ENCODE measurements at regions not wholly inside any gene's neighbourhood (a gene's known extent, or its start where the extent isn't known, plus 50 kb on each side); places are given as distances from the start of the nearest gene placed in this dataset.

DNA sequence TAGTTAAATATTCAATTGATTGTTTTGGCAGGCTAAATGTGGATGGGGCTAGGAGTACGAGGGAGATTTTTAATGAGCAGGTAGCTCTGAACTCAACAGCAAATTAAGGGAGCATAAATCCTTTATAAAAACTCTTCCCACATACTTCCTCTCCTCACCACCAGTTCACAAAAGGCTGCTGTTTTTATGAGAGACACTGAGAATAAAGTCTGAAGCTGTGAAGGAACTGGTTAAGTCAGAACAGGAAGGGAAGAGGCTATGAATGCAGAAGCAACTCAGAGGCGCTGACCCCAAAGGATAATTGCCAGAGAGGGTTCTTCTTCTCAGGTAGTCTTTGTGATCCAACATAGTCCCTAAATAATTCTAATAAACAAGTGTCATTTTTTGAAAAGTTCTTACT, 406.1 kb downstream of the GPM6A start:
- Histone ChIP-seq H3K36me3 (no peaks in the 10 kb centered on the region), H3K27me3 (no peaks in the 10 kb centered on the region), H3K27ac (no peak overlapping the region), H3K4me3 (replicated peaks in 1 of 3) (no peak overlapping the region), H3K9me3 (no peaks in the 10 kb centered on the region), H3K4me1 (no peaks in the 10 kb centered on the region)
- WGBS, 2 donors = 51 to 63% methylated on average over 2 of the region's 2 CpGs
- intact Hi-C loops (cut with DNase I) = no loop called here
- no peak for DNase-seq
- TF ChIP-seq POLR2A (IDR thresholded peaks at IDR 0.05) = no peak
- TF ChIP-seq, protein P1, sequence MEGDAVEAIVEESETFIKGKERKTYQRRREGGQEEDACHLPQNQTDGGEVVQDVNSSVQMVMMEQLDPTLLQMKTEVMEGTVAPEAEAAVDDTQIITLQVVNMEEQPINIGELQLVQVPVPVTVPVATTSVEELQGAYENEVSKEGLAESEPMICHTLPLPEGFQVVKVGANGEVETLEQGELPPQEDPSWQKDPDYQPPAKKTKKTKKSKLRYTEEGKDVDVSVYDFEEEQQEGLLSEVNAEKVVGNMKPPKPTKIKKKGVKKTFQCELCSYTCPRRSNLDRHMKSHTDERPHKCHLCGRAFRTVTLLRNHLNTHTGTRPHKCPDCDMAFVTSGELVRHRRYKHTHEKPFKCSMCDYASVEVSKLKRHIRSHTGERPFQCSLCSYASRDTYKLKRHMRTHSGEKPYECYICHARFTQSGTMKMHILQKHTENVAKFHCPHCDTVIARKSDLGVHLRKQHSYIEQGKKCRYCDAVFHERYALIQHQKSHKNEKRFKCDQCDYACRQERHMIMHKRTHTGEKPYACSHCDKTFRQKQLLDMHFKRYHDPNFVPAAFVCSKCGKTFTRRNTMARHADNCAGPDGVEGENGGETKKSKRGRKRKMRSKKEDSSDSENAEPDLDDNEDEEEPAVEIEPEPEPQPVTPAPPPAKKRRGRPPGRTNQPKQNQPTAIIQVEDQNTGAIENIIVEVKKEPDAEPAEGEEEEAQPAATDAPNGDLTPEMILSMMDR (IDR thresholded peaks at IDR 0.05) = no peak

DNA sequence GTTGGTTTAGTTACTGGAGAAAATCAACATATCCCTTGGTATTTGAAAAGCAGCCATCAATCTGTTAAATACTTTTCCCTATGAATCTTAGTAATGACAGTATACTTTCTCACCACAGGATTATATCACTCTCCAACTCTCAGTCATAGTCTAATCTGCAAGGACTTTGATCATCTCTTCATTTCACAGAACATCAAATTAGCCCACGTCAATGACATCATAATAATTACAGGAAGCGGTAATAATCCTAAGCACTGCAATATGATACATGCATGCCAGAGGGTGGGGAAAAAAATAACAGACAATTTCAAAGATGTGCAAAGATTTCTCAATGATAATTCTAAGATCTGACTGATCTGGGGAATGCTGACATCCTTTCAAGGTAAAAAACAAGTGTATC, 404.1 kb downstream of the GPM6A start:
- no peak for DNase-seq
- TF ChIP-seq, protein P1 (IDR thresholded peaks at IDR 0.05) = no peak
- TF ChIP-seq POLR2A (IDR thresholded peaks at IDR 0.05) = no peak
- H3K4me1 ChIP-seq = no peaks in the 10 kb centered on the region
- H3K4me3 ChIP-seq (replicated peaks in 1 of 3) = no peak overlapping the region
- H3K27ac ChIP-seq = no peak overlapping the region
- H3K9me3 ChIP-seq = no peaks in the 10 kb centered on the region
- no peaks in the 10 kb centered on the region for H3K27me3 ChIP-seq
- H3K36me3 ChIP-seq = no peaks in the 10 kb centered on the region
- intact Hi-C loops (cut with DNase I) = no loop called here
- 77% methylated on average over 2 of the region's 2 CpGs for WGBS, 2 donors

DNA sequence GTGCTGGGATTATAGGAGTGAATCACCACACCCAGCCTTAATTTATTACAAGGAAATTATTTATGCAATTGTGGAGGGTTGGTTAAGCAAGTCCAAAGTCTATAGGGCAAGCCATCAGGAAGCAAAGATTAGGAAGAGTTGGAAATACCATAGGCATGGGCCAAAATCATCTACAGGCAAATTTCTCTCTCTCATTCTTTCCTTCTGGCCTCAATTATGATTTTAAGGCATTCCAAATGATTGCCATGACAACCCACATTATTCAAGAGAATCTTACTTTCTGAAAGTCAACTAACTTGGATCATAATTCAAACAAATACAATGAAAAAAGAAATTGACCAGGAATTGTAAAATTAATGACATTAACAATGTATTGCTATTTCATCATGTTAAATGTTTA, 400.8 kb downstream of the GPM6A start:
- DNase-seq = no peak
- no peaks in the 10 kb centered on the region for H3K27me3 ChIP-seq
- no peaks in the 10 kb centered on the region for H3K4me1 ChIP-seq
- no peak overlapping the region for H3K4me3 ChIP-seq (replicated peaks in 1 of 3)
- intact Hi-C loops (cut with DNase I) = no loop called here
- H3K36me3 ChIP-seq = no peaks in the 10 kb centered on the region
- no peak overlapping the region for H3K27ac ChIP-seq
- H3K9me3 ChIP-seq = no peaks in the 10 kb centered on the region
- TF ChIP-seq, protein P1 (IDR thresholded peaks at IDR 0.05) = no peak
- no peak for TF ChIP-seq POLR2A (IDR thresholded peaks at IDR 0.05)

DNA sequence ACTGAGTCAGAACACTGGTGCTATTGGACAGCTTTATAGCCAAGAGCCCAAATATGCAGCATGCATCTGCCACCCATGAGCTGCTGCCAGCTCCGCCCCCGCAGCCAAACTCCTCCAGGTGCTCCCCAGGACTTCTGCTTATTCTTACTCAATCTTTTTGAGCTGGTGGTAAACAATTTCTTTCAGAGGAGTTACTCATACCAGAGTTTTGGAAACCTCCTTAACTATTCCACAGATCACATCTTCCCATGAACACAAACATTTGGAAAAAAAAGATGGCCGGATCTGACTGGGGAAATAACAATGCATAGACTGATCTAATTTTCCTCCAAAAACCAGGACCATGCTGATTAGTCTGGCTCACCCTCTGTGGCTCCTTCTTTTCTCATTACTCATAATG, 399.9 kb downstream of the GPM6A start:
- Histone ChIP-seq H3K27me3 (no peaks in the 10 kb centered on the region), H3K27ac (no peak overlapping the region), H3K4me1 (no peaks in the 10 kb centered on the region), H3K9me3 (no peaks in the 10 kb centered on the region), H3K36me3 (no peaks in the 10 kb centered on the region), H3K4me3 (replicated peaks in 1 of 3) (no peak overlapping the region)
- no peak for DNase-seq
- WGBS, 2 donors = 54 to 58% methylated on average over 3 of the region's 3 CpGs
- intact Hi-C loops (cut with DNase I) = no loop called here
- TF ChIP-seq, protein P1 (IDR thresholded peaks at IDR 0.05) = no peak
- TF ChIP-seq POLR2A (IDR thresholded peaks at IDR 0.05) = no peak

DNA sequence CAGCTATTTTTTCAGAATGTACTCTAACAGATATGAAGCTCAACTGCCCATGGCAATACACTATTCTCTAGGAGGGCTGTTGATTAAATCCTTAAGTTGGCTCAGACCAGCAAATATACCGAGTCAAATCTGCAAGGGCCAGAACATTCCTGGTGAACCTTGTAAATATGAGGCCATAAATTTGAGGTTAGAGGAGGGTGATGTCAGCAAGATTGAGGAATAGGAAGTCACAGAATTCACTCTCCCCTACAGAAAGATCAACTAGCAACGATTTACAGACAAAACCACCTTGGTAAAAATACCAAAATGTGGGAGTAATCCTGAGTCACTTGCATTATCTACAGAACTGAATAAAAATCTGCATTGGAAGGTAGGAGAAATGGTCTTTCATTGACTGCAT, 399.3 kb downstream of the GPM6A start:
- no peak for DNase-seq
- H3K27ac ChIP-seq = no peak overlapping the region
- intact Hi-C loops (cut with DNase I) = no loop called here
- H3K36me3 ChIP-seq = no peaks in the 10 kb centered on the region
- no peak for TF ChIP-seq POLR2A (IDR thresholded peaks at IDR 0.05)
- TF ChIP-seq, protein P1 (IDR thresholded peaks at IDR 0.05) = no peak
- WGBS, 2 donors = 68 to 72% methylated on average over 2 of the region's 2 CpGs
- no peaks in the 10 kb centered on the region for H3K9me3 ChIP-seq
- no peaks in the 10 kb centered on the region for H3K27me3 ChIP-seq
- H3K4me3 ChIP-seq (replicated peaks in 1 of 3) = no peak overlapping the region
- H3K4me1 ChIP-seq = no peaks in the 10 kb centered on the region

Data from thyroid gland (tissue), 4 donors.